Tibial artery (tissue), 4 donors: ENCODE measurements at regions not wholly inside any gene's neighbourhood (a gene's known extent, or its start where the extent isn't known, plus 50 kb on each side); places are given as distances from the start of the nearest gene placed in this dataset.

Source experiments
- DNase-seq, 2 donors: peaks; one replicate each; pipeline ENCODE4 v3.0.0-alpha.2; 2019
- H3K27ac ChIP-seq, 2 donors: fragments of 200-600 bp; sonication (generic) in 1 of 2; 1 replicate in 1 of 2; 2 replicates in 1 of 2; pipeline ENCODE4 v1.5.1; 2018 to 2019; ENCODE audit warnings: mild to moderate bottlenecking in 1 of 2
- H3K27me3 ChIP-seq, 2 donors: fragments of 200-600 bp; sonication (generic) in 1 of 2; one replicate each; pipeline versions ENCODE4 v1.5.1 to v1.6.0; 2016 to 2019
- H3K36me3 ChIP-seq, 3 donors: fragments of 200-600 bp; sonication (generic) in 2 of 3; one replicate each; pipeline ENCODE4 v1.5.1; 2016 to 2019; ENCODE audit warnings: mild to moderate bottlenecking in 2 of 3
- H3K4me1 ChIP-seq, 4 donors: fragments of 200-600 bp; sonication (generic) in 2 of 4; 1 replicate in 3 of 4; 2 replicates in 1 of 4; pipeline ENCODE4 v1.5.1; 2016 to 2019
- H3K4me3 ChIP-seq, 2 donors: fragments of 200-600 bp; sonication (generic) in 1 of 2; 1 replicate in 1 of 2; 2 replicates in 1 of 2; pipeline ENCODE4 v1.5.1; 2018 to 2019; ENCODE audit warnings: mild to moderate bottlenecking in 2 of 2
- H3K9me3 ChIP-seq, 3 donors: fragments of 200-600 bp; sonication (generic) in 1 of 3; one replicate each; pipeline ENCODE4 v1.5.1; 2016 to 2019
- CTCF ChIP-seq, 2 experiments: fragments of 200-600 bp in 1 of 2; fragments of 450-650 bp in 1 of 2; IDR thresholded peaks; one replicate each; pipeline ENCODE4 v1.5.1; 2017 to 2019; ENCODE audit warnings: antibody characterized with exemption in 2 of 2, mild to moderate bottlenecking in 1 of 2, moderate library complexity in 1 of 2
- intact Hi-C: fragments of 100-400 bp; cut with DNase I; formaldehyde crosslinking; loops from one replicate; pipeline ENCODE4 v1.15.0; 2023; ENCODE audit warnings: low total_unique reads

GRCh38 chr2:72035518-72036172 lies 112.0 kb downstream of the CYP26B1 start:
- Histone ChIP-seq H3K4me3 (no peak overlapping the region), H3K36me3 (no peaks in the 10 kb centered on the region), H3K27me3 (peaks cover 0 to 9% of the 10 kb centered on the region in 2 donors), H3K27ac (no peak overlapping the region), H3K9me3 (no peaks in the 10 kb centered on the region), H3K4me1 (no peaks in the 10 kb centered on the region)
- TF ChIP-seq CTCF (IDR thresholded peaks at IDR 0.05), result no peak
- intact Hi-C loops, result no loop called here
- DNase-seq, result no peak

- intact Hi-C loops, result no loop called here
- DNase-seq, result no peak
- no peak overlapping the region for H3K27ac ChIP-seq
Measured at GRCh38 chr2:72034353-72035095, 113.1 kb downstream of the CYP26B1 start.

GRCh38 chr2:72033636-72034035 lies 114.0 kb downstream of the CYP26B1 start:
- Histone ChIP-seq H3K27ac (no peak overlapping the region), H3K4me1 (no peaks in the 10 kb centered on the region), H3K36me3 (no peaks in the 10 kb centered on the region), H3K4me3 (no peak overlapping the region), H3K9me3 (no peaks in the 10 kb centered on the region), H3K27me3 (peaks cover 0 to 8% of the 10 kb centered on the region in 2 donors)
- intact Hi-C loops, result no loop called here
- TF ChIP-seq CTCF (IDR thresholded peaks at IDR 0.05), result no peak
- peak in 1 of 2 donors; percentile 41 for DNase-seq

More at GRCh38 chr2:72034353-72035095, 113.1 kb downstream of the CYP26B1 start:
- TF ChIP-seq CTCF (IDR thresholded peaks at IDR 0.05), result no peak
- Histone ChIP-seq H3K4me3 (no peak overlapping the region), H3K9me3 (no peaks in the 10 kb centered on the region), H3K27me3 (peaks cover 0 to 8% of the 10 kb centered on the region in 2 donors), H3K36me3 (no peaks in the 10 kb centered on the region), H3K4me1 (no peaks in the 10 kb centered on the region)

- Histone ChIP-seq H3K27ac (no peak overlapping the region), H3K4me1 (no peaks in the 10 kb centered on the region), H3K4me3 (no peak overlapping the region), H3K36me3 (no peaks in the 10 kb centered on the region), H3K9me3 (no peaks in the 10 kb centered on the region), H3K27me3 (peaks cover 0 to 8% of the 10 kb centered on the region in 2 donors)
- TF ChIP-seq CTCF (IDR thresholded peaks at IDR 0.05), result no peak
- peak in 1 of 2 donors; percentile 53 for DNase-seq
- intact Hi-C loops, result no loop called here
Measured at GRCh38 chr2:72032481-72033041, 115.1 kb downstream of the CYP26B1 start.

- no peak overlapping the region for H3K4me3 ChIP-seq
- H3K27me3 ChIP-seq, result peaks cover 0 to 5% of the 10 kb centered on the region in 2 donors
- peak in 1 of 2 donors; percentile 52 for DNase-seq
- H3K36me3 ChIP-seq, result no peaks in the 10 kb centered on the region
- no peaks in the 10 kb centered on the region for H3K4me1 ChIP-seq
- TF ChIP-seq CTCF (IDR thresholded peaks at IDR 0.05), result no peak
- no peak overlapping the region for H3K27ac ChIP-seq
- no peaks in the 10 kb centered on the region for H3K9me3 ChIP-seq
- intact Hi-C loops, result no loop called here
Measured at GRCh38 chr2:72031346-72032110, 116.1 kb downstream of the CYP26B1 start.
